ENCODE measurements at regions not wholly inside any gene's neighbourhood (a gene's known extent, or its start where the extent isn't known, plus 50 kb on each side); places are given as distances from the start of the nearest gene placed in this dataset.

- TF ChIP-seq CTCF (IDR thresholded peaks at IDR 0.05; ENCODE audit: insufficient read depth, missing control alignments): no peak
- FAIRE-seq (no peak), DNase-seq (ENCODE audit: insufficient read length, low spot score) (no peak)
These were observed 505.4 kb downstream of the BRD1 start for GRCh38 chr22:49322231-49322630.

GRCh38 chr22:49321477-49322055, 506.1 kb downstream of the BRD1 start:
- TF ChIP-seq CTCF (IDR thresholded peaks at IDR 0.05; ENCODE audit: insufficient read depth, missing control alignments): no peak
- DNase-seq (ENCODE audit: insufficient read length, low spot score): no peak
- no peak for FAIRE-seq

GRCh38 chr22:49320714-49321476, 506.8 kb downstream of the BRD1 start:
- FAIRE-seq: no peak

GRCh38 chr22:49317369-49317768, 510.3 kb downstream of the BRD1 start:
- FAIRE-seq (no peak), DNase-seq (ENCODE audit: insufficient read length, low spot score) (no peak)
- TF ChIP-seq CTCF (IDR thresholded peaks at IDR 0.05; ENCODE audit: insufficient read depth, missing control alignments): peak; percentile 9

More at GRCh38 chr22:49320714-49321476, 506.8 kb downstream of the BRD1 start:
- no peak for DNase-seq (ENCODE audit: insufficient read length, low spot score)
- TF ChIP-seq CTCF (IDR thresholded peaks at IDR 0.05; ENCODE audit: insufficient read depth, missing control alignments): no peak

- no peak for DNase-seq (ENCODE audit: insufficient read length, low spot score)
- TF ChIP-seq CTCF (IDR thresholded peaks at IDR 0.05; ENCODE audit: insufficient read depth, missing control alignments): no peak
- no peak for FAIRE-seq
These were observed 515.1 kb downstream of the BRD1 start for GRCh38 chr22:49312601-49313000.

GRCh38 chr22:49310354-49310753, 517.3 kb downstream of the BRD1 start:
- FAIRE-seq: no peak
- DNase-seq (ENCODE audit: insufficient read length, low spot score): no peak
- no peak for TF ChIP-seq CTCF (IDR thresholded peaks at IDR 0.05; ENCODE audit: insufficient read depth, missing control alignments)

- no peak for DNase-seq (ENCODE audit: insufficient read length, low spot score)
- no peak for FAIRE-seq
- no peak for TF ChIP-seq CTCF (IDR thresholded peaks at IDR 0.05; ENCODE audit: insufficient read depth, missing control alignments)
These were observed 519.4 kb downstream of the BRD1 start for GRCh38 chr22:49308300-49308699.

Data from D721Med (cell line).